OCI-LY1 (cell line): ENCODE measurements at regions not wholly inside any gene's neighbourhood (a gene's known extent, or its start where the extent isn't known, plus 50 kb on each side); places are given as distances from the start of the nearest gene placed in this dataset.

ENCODE experiments used
- EZH2 ChIP-seq: fragments of 200-600 bp; sonication (generic), shearing (Covaris generic); IDR thresholded peaks from 2 replicates; pipeline ENCODE4 v1.8.0; 2017; ENCODE audit warnings: borderline replicate concordance, mixed run types, mild to moderate bottlenecking, antibody characterized with exemption, low read length, moderate library complexity, mixed read lengths
- TF ChIP-seq, protein P1 (sequence below): fragments of 200-600 bp; sonication (generic), shearing (Covaris generic); IDR thresholded peaks from 2 replicates; pipeline ENCODE4 v1.5.1; 2017; ENCODE audit warnings: mild to moderate bottlenecking, antibody characterized with exemption, low read length, moderate library complexity, mixed read lengths

DNA sequence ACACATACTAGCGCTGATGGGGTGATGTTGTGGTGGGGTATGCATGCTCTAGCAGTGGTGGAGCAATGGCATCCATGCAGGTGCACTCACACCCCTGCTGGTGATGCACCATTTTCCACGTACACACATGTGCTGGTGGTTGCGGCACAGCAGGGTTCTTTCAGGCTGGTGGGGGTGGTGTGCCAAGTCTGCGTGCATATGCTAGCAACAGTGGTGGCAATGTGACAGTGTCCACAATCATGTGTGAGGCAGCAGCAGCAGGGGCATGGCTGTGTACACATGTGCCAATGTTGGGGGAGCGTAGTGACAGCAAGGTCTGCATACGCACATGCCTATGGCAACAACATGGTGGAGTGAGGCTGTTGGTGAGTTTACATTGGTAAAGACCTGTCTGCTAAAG, 148.1 kb downstream of the ZWINT start:
- no peak for TF ChIP-seq EZH2
- TF ChIP-seq, protein P1, sequence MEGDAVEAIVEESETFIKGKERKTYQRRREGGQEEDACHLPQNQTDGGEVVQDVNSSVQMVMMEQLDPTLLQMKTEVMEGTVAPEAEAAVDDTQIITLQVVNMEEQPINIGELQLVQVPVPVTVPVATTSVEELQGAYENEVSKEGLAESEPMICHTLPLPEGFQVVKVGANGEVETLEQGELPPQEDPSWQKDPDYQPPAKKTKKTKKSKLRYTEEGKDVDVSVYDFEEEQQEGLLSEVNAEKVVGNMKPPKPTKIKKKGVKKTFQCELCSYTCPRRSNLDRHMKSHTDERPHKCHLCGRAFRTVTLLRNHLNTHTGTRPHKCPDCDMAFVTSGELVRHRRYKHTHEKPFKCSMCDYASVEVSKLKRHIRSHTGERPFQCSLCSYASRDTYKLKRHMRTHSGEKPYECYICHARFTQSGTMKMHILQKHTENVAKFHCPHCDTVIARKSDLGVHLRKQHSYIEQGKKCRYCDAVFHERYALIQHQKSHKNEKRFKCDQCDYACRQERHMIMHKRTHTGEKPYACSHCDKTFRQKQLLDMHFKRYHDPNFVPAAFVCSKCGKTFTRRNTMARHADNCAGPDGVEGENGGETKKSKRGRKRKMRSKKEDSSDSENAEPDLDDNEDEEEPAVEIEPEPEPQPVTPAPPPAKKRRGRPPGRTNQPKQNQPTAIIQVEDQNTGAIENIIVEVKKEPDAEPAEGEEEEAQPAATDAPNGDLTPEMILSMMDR, result no peak
